ENCODE measurements at regions not wholly inside any gene's neighbourhood (a gene's known extent, or its start where the extent isn't known, plus 50 kb on each side); places are given as distances from the start of the nearest gene placed in this dataset.

GRCh38 chr13:74865656-74866055, 616.3 kb downstream of the TBC1D4 start:
- DNase-seq = no peak

DNA sequence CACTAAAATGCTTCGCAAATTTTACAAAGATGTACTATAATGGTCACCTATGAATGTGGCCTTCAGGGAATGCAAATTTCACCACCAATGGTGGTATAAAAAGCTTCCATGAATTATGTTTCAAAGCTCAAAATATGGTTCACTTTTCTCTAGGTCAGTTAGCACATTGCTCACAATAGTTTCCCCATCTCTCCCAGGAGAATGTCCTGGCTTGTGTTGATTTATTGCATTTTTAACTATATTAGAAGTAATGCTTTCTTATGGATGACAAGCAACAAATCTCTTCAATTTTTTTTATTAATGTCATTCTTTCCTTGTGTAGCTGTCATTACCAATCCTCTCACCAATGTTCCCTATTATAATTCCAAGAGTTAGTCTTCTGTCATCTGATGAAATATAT, 621.2 kb downstream of the TBC1D4 start:
- no peak for DNase-seq

- DNase-seq = no peak
These were observed 631.1 kb downstream of the TBC1D4 start for GRCh38 chr13:74850893-74851292.

GRCh38 chr13:74847966-74848365, 634.0 kb downstream of the TBC1D4 start:
- DNase-seq = no peak

- DNase-seq = no peak
These were observed 636.2 kb downstream of the TBC1D4 start for GRCh38 chr13:74845806-74846205.

DNA sequence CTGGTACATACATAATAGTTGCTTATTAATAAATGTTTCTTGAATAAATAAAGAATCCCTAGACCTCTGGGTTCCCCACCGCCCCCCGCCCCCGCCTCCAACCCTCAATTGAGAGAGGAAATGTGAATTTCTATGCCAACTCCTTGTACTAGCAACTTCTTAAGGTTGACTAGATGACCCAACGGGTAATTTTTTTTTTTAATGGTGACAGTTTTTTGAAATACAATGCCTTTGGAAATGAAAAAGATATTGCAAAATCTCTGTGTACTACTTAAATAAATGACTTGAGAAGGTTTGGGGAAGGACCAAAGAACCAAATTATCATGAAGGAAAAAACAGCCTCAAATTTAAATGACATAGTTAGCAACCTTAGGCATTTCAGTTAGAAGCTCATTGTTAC, 640.3 kb downstream of the TBC1D4 start:
- DNase-seq = no peak

GRCh38 chr13:74841123-74841522, 640.8 kb downstream of the TBC1D4 start:
- no peak for DNase-seq

GRCh38 chr13:74839656-74840055, 642.3 kb downstream of the TBC1D4 start:
- no peak for DNase-seq

DNA sequence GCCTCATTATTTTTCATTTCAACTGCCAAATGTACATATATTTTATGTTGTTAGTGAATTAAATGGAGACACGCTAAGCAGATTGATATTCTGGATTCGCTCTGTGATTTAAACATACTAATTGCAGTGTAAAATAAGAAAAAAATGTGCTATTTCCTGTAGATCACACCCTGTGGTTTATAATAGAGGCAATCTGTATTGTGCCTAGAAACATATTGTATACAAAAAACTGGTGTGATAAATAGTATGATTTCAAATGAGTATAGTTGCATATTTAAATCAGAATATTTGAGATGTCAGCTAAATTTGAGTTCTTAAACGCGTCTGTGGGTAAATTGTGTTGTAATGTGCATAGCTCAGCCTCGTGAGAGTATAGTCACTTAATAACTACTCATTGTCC, 643.9 kb downstream of the TBC1D4 start:
- DNase-seq = no peak

DNA sequence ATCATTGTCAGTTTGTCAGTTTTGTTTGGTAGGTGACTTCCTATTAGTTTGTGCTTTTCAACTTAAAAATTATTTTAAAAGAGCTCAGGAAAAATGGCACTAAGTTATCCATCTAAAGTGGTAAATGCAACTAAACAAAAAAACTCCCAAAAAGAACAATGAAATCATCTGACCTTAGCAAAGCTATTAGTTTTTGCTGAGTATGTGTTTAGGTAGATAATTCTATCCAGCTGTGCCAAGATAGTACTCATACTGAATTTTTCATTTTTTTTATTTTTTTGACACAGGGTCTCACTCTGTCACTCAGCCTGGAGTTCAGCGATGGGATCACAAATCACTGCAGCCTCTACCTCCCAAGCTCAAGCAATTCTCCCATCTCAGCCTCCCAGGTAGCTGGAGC, 645.3 kb downstream of the TBC1D4 start:
- DNase-seq = no peak

- no peak for DNase-seq
These were observed 646.4 kb downstream of the TBC1D4 start for GRCh38 chr13:74835579-74835978.

GRCh38 chr13:74825938-74826246, 656.1 kb downstream of the TBC1D4 start:
- DNase-seq = no peak

GRCh38 chr13:74825152-74825937, 656.6 kb downstream of the TBC1D4 start:
- DNase-seq = no peak

DNA sequence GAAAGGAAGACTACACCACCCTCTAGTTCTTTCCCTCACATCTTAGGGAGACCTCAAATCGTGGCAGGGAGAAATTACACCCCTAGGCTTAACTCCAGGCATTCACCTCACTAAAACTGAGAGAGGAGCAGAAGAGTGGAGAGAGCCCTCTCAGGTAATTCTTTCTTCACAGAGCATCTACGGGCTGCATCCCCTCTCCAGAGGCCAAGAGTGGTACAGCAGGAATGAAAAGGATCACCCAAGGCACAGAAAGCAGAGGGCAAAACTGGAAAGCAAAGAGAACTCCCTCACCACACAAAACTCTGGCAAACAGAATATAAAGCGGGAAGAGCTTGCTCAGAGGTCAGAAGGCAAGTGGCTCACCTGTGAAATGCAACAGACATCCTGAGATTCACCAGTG, 661.2 kb downstream of the TBC1D4 start:
- no peak for DNase-seq

- DNase-seq = no peak
These were observed 662.4 kb downstream of the TBC1D4 start for GRCh38 chr13:74819549-74819948.

DNA sequence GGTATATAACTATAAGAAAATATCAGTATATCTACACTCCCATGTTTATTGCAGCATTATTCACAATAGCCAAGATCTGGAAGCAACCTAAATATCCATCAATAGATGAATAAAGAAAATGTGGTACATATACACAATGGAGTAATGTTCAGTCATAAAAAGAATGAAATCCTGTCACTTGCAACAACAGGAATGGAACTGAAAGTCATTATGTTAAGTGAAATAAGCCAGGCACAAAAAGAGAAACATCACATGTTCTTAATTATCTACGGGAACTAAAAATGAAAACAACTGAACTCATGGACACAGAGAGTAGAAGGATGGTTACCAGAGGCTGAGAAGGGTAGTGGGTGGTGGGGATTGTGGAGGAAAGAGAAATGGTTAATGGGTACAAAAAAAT, 665.2 kb downstream of the TBC1D4 start:
- no peak for DNase-seq

GRCh38 chr13:74796157-74796556, 662.0 kb upstream of the KLF12 start:
- DNase-seq = no peak

GRCh38 chr13:74795526-74795925, 661.3 kb upstream of the KLF12 start:
- no peak for DNase-seq

DNA sequence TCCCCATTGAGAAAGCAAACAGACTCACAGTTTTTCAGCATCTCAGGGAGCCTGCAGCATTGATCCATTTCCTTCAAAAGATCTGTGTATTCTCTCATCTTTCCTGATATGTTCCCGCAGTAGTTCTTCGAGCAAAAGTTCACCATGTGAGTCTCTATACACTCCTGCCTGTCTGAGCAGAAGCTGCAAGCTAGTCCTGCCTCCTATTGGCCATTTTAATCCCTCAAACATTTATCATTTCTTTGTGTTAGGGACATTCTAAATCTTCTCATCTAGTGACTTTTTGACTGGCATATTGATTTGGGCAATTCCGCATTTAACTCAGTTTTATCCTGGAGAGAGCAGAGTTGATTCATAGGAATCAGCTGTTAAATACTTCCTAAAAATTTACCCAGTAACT, 660.4 kb upstream of the KLF12 start:
- no peak for DNase-seq

DNA sequence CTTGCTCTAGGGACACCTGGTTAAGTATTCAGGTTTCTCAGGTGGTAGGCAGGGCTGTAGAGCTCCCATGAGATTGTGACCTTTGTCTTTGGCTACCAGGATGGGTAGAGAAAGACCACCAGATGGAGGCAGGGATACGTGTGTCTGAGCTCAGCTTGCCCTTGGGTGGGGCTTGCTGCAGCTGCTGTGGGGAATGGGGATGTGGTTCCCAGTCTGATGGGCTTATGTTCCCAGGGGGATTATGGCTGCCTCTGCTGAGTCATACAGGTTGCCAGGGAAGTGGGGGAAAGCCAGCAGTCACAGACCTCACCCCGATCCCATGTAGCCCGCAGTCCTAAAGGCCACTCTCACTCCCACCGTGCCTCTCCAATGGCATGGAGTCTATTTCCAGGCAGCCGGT, 659.9 kb upstream of the KLF12 start:
- no peak for DNase-seq

- no peak for DNase-seq
These were observed 650.8 kb upstream of the KLF12 start for GRCh38 chr13:74784959-74785358.

DNA sequence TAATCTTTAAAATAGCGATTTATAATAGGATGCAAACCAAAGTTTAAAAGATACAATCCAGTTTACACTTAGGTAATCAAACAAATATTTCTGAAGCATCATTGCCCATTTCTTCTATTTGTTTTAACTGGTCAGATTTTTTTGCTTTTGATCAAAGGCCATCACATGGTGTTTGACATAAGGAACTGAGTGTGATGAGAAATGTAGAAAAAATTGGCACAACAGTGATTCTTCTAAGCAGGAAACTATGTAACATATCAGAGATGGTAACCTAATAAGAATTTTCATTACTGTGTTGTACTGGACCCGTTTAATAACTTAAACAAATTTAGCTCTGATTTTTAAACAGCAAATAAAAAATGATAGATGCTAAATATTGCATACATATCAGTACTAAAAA, 644.7 kb upstream of the KLF12 start:
- no peak for DNase-seq

- DNase-seq = no peak
These were observed 643.9 kb upstream of the KLF12 start for GRCh38 chr13:74778087-74778486.

DNA sequence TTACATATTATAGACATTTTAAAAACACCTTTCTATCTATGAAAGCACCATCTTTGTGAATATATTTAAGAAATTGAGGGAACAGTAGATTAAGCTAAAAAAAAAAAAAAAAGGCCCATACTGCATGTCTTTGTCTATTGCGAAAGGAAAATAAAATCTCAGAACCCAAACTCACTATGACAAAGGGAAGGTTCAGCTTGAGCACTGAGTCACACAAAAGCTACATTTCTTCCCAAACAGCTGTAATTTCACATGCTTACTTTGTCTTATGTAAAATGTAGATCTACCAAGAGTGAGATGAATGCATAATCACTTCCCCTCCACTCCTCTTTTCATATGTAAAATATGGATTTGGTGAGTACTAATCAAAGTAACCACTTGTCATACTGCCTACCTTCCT, 640.1 kb upstream of the KLF12 start:
- no peak for DNase-seq

DNA sequence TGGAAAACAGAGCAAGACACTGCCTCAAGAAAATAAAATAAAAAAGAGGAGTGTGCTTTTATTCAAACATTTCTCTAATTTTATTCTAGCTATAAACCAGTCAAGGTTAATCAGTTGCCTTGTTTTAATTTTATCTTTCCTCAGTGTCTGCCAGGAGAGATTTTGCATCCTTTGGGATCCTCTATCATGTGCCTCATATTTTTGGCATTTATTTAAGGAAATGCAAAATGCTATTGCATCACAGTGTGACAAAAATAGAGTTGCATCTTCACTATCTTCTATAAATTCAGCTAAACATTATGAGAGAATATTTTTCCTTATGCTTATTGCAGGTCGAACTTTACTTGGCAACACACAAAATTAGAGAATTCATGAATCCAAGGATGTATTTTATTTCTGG, 639.0 kb upstream of the KLF12 start:
- DNase-seq = no peak

DNA sequence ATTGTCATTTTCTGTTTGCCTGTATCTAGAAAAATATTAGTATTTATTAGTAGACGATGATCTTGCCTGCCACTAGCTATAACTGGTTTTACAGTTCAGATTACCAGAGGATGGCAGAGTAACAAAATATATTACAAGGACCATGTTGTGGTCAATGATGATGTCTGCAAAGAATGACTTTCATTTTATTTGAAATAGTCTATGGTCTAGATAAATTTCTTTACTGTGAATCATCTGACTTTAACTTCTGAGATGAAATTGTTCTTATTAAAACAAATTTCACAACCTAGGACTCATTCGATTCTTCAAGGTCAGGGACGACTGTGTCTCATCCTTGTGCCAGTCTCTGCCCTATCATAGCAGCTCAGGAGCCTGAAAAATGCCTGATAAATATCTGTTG, 637.8 kb upstream of the KLF12 start:
- no peak for DNase-seq
